ENCODE measurements at regions not wholly inside any gene's neighbourhood (a gene's known extent, or its start where the extent isn't known, plus 50 kb on each side); places are given as distances from the start of the nearest gene placed in this dataset.

DNA sequence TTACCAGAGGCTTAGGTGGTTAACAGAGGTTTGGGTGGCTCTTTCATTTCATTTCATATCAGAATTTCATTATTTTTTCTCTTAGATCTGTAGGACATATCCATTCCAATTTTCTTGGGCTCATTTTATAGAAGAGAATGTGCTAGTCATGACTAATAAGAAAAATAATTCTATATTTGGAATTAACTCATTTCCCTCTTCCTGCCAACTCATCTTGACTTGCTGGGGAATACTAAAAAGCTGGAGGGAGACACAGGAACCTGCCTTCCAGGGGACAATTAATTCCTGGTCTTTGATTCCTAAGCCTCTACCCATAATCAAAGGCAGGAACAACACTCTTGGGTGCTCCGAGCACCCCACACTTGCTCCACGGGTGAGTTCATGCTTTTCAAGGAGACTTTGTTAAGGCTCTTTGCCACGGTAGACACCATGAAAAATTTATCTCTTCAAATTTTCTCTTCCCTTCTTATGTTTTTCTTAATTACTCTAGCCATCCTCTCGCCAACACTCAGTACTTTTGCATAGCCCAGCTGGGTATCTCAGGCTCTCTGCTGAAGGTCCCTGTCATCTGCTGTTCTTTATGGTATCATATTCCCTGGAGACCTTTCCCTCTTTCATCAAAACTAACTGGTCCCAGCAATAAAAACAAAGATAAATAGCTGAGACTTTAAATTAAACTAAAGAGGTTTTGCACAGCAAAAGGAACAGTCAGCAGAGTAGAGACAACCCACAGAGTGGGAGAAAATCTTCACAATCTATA lies 273.9 kb downstream of the NPR3 start:
- TF ChIP-seq, protein P1, sequence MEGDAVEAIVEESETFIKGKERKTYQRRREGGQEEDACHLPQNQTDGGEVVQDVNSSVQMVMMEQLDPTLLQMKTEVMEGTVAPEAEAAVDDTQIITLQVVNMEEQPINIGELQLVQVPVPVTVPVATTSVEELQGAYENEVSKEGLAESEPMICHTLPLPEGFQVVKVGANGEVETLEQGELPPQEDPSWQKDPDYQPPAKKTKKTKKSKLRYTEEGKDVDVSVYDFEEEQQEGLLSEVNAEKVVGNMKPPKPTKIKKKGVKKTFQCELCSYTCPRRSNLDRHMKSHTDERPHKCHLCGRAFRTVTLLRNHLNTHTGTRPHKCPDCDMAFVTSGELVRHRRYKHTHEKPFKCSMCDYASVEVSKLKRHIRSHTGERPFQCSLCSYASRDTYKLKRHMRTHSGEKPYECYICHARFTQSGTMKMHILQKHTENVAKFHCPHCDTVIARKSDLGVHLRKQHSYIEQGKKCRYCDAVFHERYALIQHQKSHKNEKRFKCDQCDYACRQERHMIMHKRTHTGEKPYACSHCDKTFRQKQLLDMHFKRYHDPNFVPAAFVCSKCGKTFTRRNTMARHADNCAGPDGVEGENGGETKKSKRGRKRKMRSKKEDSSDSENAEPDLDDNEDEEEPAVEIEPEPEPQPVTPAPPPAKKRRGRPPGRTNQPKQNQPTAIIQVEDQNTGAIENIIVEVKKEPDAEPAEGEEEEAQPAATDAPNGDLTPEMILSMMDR (IDR thresholded peaks at IDR 0.05; ENCODE audit: insufficient read depth, low read depth, low read length), result no peak
- no peak for TF ChIP-seq EZH2 (IDR thresholded peaks at IDR 0.05; ENCODE audit: insufficient read depth, low read length)
